Mucosa of gallbladder (tissue), 1 donor: ENCODE measurements at regions not wholly inside any gene's neighbourhood (a gene's known extent, or its start where the extent isn't known, plus 50 kb on each side); places are given as distances from the start of the nearest gene placed in this dataset.
"Not testable (repeated sequence)": the region's sequence is repeated elsewhere in the genome, so short reads cannot be mapped to it uniquely, and the experiment has no call there.

Experiments used
- DNase-seq: peaks from one replicate; pipeline ENCODE4 v3.0.0-alpha.2; 2020; ENCODE audit warnings: low spot score
- donor health status: DM: no; HTN: no; CAD: no.

DNA sequence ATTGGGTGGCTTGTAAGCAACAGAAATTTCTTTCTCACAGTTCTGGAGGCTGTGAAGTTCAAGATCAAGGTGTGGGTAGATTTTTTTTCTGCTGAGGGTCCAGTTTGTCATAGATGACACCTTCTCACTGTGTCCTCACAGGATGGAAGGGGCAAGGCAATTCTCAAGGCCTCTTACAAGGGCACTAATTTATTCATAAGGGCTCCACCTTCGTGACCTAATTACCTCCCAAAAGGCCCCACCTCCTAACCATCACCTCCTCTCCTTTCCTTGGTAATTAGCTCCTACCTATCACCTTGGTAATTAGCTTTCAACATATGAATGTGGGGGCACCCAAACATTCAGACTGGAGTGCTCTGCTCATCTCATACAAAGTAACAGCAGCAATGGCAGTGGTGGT, 92.3 kb upstream of the CD44 start:
- DNase-seq, result no peak

DNA sequence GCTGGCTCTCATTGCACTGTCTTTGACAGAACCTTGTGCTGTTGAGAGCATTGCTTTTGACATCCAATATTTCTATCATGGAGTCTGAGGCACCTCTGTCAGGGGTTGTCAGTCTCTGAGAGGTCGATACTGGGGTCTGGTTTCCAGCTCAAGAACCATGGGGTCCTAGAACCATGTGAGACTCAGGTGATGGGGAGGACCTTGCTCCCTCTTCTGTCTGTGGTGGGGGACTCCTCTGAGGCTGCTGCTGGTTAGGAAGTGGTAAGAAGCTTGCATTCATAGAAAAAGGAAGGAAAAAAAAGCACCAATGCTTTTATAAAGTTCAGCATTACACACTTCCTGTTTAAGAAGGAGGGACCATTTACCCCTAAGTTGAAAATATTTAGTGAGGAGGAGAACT, 91.8 kb upstream of the CD44 start:
- no peak for DNase-seq

DNA sequence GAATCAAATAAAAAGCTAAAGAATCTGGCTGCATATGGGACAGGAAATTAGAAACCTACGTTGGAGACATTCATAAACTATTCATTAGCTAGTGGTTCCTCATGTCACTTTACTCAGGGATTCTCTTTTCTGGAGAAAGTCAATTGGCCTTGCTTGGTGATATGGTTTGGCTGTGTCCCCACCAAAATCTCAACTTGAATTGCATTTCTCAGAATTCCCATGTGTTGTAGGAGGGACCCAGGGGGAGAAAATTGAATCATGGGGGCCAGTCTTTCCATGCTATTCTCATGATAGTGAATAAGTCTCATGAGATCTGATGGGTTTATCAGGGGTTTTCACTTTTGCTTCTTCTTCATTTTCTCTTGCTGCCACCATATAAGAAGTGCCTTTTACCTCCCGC, 91.2 kb upstream of the CD44 start:
- DNase-seq, result no peak

DNA sequence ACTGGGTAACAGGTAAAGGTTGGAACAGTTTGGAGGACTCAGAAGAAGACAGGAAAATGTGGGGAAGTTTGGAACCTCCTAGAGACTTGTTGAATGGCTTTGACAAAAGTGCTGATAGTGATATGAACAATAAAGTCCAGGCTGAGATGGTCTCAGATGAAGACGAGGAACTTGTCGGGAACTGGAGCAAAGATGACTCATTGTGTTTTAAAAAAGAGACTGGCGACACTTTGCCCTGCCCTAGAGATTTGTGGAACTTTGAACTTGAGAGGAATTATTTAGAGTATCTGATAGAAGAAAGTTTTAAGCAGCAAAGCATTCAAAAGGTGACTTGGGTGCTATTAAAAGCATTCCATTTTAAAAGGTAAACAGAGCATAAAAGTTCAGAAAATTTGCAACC, 90.6 kb upstream of the CD44 start:
- not testable (repeated sequence) for DNase-seq

DNA sequence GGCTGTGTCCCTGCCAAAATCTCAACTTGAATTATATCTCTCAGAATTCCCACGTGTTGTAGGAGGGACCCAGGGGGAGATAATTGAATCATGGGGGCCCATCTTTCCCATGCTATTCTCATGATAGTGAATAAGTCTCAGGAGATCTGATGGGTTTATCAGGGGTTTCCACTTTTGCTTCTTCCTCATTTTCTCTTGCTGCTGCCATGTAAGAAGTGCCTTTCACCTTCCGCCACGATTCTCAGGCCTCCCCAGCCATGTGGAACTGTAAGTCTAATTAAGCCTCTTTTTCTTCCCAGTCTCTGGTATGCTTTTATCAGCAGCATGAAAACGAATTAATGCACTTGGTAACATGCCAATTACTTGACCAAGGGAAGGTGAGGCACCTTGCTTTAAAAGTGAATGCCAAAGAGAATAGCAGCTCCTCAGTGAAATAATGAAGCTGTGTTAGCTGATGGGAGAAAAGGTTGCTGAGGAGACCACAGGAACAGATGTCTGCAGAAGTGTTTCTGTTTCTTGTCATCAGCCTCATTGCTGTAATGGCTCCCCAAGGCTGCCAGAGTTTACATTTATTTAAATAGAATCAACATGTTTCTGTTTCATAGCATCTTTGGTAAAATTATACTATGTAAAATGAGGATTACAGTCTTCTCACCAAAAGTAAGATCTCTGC, 89.0 kb upstream of the CD44 start:
- no peak for DNase-seq

DNA sequence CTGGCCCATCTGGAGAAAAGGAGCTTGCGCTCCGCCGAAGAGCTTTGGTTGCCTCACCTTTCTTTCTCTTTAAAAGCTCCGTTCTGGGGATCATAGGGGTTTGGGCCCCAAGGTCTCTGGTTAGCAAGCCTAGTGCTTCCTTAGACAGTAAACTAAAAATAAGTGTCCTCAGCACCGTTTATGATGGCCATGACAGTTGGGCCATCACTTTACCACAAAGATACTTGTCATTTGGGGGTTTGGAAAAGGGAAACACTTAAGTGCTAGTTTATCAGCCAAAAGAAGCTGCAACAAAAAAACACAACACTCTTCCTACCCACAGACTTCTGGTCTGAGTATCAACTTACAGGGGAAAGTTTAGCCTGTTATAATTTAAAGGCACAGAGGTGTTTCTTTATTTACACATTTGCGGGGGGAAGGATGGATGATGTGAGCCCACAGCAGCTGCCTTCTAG, 88.4 kb upstream of the CD44 start:
- no peak for DNase-seq

DNA sequence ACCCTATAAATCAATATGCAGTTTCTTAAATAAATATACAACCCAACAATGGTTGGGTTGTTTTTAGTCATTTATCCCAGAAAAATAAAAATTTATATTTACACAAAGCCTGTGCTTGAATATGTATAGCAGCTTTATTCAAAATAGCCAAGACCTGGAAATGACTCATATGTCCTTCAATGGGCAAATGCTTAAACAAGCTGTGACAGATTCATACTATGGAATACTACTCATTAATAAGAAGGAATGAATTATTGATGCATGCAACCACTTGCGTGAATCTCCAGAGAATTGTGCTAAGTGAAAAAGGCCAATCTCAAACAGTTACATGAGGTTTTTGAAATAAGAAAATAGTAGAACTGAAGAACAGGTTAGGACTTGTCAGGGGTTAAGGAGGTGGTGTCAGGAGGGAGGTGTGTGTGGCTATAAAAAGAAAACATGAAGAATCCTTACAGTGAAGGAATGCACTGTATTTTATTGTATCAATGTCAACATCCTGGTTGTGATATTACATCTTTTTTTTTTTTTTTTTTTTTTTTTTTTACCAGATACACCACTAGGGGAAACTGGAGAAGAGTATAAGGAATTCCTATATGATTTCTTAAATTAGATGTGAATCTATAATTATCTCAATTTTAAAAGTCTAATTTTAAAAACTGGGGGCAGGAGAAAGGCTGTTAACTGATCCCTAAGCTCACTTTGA, 82.4 kb upstream of the CD44 start:
- DNase-seq, result no peak

DNA sequence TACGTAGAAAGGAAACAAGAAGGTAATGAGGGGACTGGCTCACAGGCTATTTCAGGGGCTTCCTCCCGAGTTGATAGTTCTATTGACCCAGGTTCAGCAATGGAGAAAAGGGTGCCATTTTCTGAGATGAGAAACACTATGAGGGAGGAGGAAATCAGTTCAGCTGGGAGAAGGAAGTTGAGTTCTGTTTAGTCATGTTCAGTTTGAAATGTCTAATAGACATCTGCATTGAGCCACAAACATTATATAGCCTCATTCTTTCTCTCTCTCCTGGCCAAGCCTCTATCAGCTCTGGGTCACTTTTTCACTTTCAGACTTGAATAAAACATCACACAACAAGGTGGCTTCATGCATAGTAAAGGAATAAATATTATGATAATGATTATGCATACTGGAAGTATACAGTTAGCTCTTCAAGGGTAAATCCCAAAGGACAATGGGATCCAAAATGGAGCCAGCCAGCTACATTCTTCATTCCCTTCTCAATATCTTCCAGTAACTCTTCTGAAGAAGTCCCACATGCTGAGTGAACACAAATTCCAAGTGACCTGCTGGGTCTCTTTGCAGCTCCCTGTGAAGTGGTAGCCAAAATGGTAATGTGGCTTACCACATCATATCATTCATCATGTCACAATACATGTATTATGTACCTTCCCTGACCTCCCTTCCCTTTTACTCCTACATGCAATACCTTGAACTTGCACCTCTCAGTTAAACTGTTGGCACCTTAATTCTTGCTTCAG, 80.9 kb upstream of the CD44 start:
- no peak for DNase-seq

DNA sequence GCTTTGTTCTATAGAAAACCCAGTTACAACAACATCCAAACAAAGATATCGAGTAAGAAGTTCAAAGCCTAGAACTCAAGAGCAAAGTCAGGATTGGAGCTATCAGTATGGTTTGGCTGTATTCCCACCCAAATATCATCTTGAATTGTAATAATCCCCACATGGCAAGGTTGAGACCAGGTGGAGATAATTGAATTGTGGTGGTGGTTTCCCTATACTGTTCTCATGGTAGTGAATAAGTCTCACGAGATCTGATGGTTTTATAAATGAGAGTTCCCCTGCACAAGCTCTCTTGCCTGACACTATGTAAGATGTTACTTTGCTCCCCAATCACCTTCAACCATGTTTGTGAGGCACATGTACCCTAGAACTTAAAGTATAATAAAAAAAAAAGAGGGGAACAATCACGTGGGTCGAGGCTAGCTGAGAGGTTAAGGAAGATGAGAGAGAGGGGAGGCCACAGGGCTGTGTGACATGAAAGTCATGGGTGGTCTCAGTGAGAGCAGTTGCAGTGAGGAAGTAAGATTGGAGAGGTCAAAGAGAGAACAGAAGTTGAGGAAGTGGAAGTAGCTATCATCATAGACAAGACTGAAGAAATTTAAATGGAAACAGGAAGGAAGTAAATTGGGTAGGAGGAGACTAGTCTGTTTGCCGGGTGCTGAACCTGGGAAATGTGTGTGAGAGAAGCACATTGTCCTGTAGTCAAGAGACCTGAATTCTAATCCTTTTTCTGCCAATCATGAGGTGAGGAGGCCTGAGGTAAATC, 80.1 kb upstream of the CD44 start:
- no peak for DNase-seq

DNA sequence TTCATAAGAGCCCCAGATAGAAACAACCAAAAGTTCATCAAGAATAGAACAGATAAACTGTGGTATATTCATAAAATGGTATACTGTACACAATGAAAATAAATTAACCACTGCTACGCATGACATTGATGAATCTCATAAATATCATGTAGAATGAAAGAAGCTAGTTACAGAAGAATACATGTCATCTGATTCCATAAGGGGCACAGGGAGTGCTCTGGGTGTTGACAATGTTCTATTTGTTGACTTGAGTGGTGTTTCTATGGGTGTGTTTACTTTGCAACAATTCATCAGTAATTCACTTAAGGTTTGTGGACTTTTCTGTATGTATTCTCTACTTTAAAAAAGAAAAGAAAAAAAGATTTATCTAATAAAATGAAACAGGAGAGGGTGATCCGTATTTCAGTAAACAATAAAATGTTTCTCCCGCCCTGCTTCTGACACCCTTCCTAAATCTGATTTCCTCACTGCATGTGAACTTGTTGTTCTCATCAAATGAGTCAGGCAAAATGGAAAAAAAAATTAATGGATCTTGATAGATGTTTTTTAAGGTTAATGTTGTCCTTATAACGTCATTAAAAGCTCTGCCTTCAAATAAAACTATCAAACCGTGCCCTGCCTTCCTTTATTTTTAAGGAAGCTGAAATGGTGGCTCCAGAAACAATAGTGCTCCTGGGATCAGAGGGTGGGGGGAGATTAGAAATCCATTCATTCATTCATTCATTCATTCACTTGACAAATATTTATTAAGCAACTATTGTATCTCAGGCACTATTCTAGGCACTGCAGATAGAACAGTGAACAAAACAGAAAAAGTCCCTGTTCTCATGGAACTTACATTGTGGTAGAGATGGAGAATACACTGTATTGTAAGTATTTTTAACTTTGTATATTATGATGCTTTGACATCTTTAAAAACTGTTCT, 77.2 kb upstream of the CD44 start:
- DNase-seq, result no peak

DNA sequence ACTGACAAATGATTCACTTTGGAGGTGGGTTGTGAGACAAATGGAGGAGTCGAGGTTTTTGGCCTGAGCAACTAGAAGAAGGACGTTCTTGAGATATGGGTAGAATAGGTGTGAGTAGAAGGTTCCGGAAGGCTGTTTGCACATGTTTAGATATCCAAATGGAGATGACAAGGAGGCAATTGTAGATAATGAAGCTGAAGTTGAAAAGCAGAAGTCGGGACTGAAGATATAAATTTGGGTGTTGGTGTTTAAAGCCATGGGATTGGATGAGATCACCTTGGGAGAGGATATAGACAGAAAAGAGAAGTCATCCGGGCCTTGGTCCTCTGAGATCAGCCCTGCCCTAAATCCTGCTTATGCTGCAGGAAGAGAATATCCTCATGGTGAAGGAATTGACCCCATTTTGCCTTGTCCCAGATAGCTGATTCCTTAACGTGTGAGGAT, 75.5 kb upstream of the CD44 start:
- no peak for DNase-seq

DNA sequence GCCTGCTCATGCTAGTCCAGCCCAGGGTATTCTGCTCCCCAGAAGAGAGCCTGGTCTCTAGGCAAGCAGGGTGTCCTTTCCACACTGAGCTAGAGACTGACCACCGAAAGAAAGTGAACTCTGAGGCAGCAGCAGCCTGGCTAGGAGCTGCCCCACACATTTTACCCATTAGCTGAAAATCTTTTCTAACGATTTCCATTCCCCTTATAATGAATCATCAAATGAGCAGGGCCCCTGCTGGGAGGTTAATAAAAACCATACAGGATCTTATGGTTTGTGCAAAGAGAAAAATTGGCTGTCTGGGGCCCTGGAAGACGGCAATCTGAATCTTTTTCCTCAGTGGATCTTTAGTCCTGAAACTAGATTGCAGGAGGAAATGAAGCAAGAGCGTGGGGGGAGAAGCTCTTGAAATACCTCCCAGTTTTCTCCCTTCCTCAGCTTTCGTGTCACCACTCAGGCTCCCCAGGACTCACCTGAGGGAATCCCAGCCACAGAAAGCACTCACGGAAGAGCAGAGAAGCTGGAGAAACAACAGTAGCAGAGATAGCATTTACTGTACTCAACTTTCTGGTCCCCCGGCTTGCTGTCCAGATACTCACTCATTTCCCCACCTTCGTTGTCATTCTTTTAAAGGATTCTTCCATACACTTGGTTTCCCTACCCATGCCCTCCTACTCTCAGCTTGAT, 74.7 kb upstream of the CD44 start:
- DNase-seq, result no peak

DNA sequence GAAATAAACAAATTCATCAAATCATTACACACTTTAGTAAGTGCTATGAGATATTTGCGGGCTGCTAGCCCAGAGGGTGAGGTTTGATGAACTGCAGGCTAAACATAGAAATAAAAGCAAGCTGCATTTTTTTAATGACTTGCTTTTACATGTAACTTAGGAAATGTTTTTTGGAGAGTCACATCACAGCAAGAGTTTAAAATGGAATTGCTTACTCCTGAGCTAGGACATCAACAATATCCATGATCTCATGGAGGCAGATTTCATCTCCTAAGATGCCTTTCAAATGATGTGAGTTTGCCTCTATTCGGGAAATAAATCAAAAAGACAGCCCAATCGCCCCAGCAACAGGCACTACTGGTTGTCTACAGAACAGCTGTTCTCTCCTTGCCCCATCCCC, 73.4 kb upstream of the CD44 start:
- no peak for DNase-seq

DNA sequence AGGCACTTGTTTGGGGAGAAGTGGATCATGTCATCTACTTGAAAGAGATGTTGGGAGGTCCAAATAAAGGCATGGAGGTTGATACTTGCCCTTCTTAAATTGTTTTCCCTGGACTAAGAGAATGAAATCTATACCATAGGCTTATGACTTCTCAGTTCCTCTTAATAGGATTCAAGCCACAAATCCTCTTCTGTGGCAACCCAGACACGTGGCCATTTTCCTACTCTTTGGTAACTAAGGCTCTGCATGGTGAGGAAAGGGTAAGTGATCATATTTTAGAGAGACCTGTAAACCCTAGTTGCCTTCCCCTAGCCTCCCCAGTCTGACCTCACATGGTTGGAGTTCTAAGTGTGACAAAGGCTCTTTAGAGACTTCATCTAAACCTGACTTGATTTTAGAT, 72.9 kb upstream of the CD44 start:
- DNase-seq, result no peak

DNA sequence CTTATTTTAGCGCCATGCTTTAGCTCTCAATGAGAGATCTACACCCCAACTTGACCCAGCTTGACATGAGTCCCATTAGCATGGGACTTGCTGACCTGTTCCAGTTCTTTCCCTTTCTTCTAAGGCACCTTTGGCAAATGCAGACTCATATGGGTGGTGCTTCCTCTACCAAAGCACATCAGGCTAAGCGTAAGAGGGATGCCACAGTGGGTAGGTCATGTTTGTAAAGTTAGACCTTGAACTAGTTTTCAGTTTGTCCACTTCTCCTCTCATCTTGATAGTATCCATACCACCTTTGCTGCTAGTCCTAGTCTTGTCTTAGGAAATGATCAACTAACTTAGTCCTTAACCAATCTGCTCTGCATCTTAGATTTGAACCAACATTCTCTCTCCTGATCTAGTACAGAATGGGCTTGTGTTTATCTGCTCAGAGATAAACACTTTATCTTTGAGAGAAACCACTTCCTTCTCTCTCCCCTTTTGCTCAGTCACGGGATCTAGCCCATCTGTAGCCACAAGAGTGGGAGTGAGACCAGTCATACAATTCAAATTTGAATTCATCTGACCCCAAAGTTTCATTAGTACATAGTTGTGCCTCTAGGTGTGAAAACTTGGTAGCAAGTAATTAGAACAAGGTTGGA, 72.1 kb upstream of the CD44 start:
- DNase-seq, result no peak

DNA sequence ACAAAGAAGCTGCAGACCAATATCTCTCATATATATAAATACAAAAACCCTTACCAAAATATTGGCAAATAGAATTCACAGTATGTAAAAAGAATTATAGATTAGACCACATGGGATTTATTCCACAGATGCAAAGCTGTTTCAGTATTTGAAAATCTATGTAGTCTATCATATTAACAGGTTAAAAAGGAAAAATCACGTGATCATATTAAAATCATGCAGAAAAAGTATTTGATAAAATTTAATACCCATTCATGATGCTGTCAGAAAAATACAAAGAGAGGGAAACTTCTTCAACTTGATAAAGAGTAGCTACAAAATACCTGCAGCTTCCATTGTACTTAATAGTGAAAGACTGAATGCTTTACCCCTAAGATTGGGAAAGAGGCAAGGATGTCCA, 67.2 kb upstream of the CD44 start:
- no peak for DNase-seq

DNA sequence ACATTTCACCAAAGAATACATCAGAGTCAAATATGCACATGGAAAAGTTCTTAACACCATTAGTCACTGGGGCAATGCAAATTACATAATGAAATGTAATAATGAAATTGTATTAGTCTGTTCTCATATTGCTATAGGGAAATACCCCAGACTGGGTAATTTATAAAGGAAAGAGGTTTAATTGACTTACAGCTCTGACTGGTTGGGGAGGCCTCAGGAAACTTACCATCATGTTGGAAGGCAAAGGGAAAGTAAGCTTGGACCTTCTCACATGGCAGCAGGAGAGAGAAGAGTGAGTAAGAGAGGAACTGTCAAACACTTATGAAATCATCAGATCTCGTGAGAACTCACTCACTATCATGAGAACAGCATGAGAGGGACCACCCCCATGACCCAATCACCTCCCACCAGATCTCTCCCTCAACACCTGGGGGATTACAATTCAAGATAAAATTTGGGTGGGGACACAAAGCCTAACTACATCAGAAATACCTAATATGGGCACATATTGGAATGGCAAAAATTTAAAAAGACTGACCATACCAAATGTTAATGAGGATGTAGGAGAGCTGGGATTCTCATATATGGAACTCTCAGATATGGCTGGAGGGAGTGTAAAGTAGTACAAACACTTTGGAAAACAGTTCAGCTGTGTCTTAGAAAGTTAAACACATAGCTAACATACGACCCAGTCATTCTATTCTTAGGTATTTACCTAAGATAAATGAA, 65.1 kb upstream of the CD44 start:
- DNase-seq, result no peak

DNA sequence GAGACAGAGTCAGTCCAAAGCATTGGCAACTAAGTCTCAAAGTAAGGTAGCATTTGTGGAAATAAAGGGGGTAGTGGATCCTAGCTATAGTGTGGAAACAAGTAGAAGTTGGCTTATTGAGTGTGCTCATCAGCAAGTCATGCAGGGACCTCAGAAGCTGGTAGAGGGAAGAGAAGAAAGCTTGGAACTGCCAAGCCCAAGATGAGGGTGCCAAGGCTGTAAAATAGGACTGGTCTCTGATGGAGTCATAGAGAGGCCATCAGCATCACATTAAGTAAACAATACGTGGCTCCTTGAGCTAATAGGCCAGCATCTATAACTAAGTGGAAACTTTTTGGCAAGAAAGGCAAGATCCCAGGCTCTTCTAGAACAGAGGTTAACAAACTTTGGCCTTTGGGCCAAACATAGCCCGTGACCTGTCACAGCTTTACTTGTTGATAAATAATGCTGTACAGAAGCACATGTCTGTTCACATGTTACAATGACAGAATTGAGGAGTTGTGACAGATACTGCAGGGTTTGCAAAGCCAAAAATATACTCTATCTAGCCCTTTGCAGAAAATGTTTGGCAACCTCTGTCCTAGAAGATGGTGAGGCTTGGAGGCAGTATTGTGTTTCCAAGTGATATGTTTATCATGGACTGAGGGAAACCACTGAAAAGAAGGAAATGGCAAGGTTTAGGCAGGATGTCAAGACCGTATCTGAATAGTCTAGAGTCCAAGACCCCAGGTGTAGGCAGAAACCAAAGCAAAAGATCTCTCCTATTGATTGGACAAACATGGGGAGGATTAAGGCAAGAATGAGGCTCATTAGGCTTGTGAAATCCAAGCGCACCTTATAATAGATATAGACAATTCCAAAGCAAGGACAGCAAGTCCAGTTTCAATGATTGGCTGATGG, 62.5 kb upstream of the CD44 start:
- DNase-seq, result no peak
